Neural cell (in vitro differentiated cells): ENCODE measurements at regions not wholly inside any gene's neighbourhood (a gene's known extent, or its start where the extent isn't known, plus 50 kb on each side); places are given as distances from the start of the nearest gene placed in this dataset.

ENCODE experiments used
- CTCF ChIP-seq: fragments of 450-650 bp; IDR thresholded peaks from 2 replicates; pipeline ENCODE4 v1.5.1; 2014; ENCODE audit warnings: antibody characterized with exemption, mild to moderate bottlenecking, moderate library complexity; ENCODE audit not compliant: poor library complexity, severe bottlenecking
- EZH2 ChIP-seq: fragments of 200-600, 300-800 bp; shearing (Covaris generic), sonication (generic); IDR thresholded peaks from 2 replicates; pipeline ENCODE4 v1.6.1; 2014; ENCODE audit warnings: antibody characterized with exemption, low read length, borderline replicate concordance, mild to moderate bottlenecking; ENCODE audit not compliant: insufficient read depth, poor library complexity, severe bottlenecking
- RAD21 ChIP-seq: fragments of 450-650 bp; conservative IDR thresholded peaks from 2 replicates; pipeline ENCODE4 v1.6.1; 2014; ENCODE audit warnings: antibody characterized with exemption, mild to moderate bottlenecking, moderate library complexity
- SMC3 ChIP-seq: fragments of 450-650 bp; conservative IDR thresholded peaks from 2 replicates; pipeline ENCODE4 v1.6.1; 2014; ENCODE audit warnings: antibody characterized with exemption, mild to moderate bottlenecking, moderate library complexity; ENCODE audit not compliant: poor library complexity

GRCh38 chrX:122941806-122942205 is 242.3 kb upstream of the GRIA3 start:
- no peak for TF ChIP-seq CTCF
- no peak for TF ChIP-seq EZH2
- TF ChIP-seq SMC3, result no peak
- no peak for TF ChIP-seq RAD21
